AG04449 (cell line): ENCODE measurements at regions not wholly inside any gene's neighbourhood (a gene's known extent, or its start where the extent isn't known, plus 50 kb on each side); places are given as distances from the start of the nearest gene placed in this dataset.
"Not testable (repeated sequence)": the region's sequence is repeated elsewhere in the genome, so short reads cannot be mapped to it uniquely, and the experiment has no call there.

Source experiments
- CTCF ChIA-PET: fragments of 350-600 bp; formaldehyde crosslinking; extraction: SDS; loops from one replicate; lab custom pipeline; 2021; ENCODE audit warnings: antibody characterized with exemption; lab: Yijun Ruan, JAX
- POLR2A ChIA-PET: fragments of 400-600, 350-600 bp; formaldehyde crosslinking; extraction: SDS; loops from one replicate; lab custom pipeline; 2020; ENCODE audit warnings: antibody characterized with exemption, inconsistent platforms; lab: Yijun Ruan, JAX
- DNase-seq: peaks from one replicate; pipeline ENCODE4 v3.0.0-alpha.2; 2010; ENCODE audit warnings: low read depth, low spot score
- H3K4me3 ChIP-seq: 2 replicates; pipeline ENCODE4 v1.5.1; 2011; ENCODE audit warnings: low read depth, mild to moderate bottlenecking, control low read depth, low read length
- TF ChIP-seq, protein P1 (sequence below): IDR thresholded peaks from one replicate; pipeline ENCODE4 v1.5.1; 2011; ENCODE audit warnings: mild to moderate bottlenecking, moderate library complexity, low read length, control low read depth, inconsistent platforms; ENCODE audit not compliant: insufficient read depth; ENCODE audit errors: missing control alignments

DNA sequence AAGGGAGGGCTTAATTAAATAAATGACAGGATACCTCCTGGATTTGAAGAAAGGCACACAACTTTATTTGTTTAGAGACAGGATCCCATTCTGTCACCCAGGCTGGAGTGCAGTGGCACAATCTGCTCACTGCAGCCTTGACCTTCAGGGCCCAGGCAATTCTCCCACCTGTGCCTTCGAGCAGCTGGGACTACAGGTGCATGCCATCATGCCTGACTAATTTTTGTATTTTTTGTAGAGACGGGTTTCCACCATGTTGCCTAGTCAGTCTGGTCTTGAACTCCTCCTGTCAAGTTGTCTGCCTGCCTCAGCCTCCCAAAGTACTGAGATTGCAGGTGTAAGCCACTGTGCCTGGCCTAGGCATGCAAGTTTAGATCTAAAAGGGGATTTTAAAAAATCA, 272.7 kb upstream of the MBL2 start:
- CTCF ChIA-PET: no interaction called here
- DNase-seq: no peak
- POLR2A ChIA-PET: no interaction called here
- TF ChIP-seq, protein P1, sequence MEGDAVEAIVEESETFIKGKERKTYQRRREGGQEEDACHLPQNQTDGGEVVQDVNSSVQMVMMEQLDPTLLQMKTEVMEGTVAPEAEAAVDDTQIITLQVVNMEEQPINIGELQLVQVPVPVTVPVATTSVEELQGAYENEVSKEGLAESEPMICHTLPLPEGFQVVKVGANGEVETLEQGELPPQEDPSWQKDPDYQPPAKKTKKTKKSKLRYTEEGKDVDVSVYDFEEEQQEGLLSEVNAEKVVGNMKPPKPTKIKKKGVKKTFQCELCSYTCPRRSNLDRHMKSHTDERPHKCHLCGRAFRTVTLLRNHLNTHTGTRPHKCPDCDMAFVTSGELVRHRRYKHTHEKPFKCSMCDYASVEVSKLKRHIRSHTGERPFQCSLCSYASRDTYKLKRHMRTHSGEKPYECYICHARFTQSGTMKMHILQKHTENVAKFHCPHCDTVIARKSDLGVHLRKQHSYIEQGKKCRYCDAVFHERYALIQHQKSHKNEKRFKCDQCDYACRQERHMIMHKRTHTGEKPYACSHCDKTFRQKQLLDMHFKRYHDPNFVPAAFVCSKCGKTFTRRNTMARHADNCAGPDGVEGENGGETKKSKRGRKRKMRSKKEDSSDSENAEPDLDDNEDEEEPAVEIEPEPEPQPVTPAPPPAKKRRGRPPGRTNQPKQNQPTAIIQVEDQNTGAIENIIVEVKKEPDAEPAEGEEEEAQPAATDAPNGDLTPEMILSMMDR: no peak
- H3K4me3 ChIP-seq: no peak overlapping the region

DNA sequence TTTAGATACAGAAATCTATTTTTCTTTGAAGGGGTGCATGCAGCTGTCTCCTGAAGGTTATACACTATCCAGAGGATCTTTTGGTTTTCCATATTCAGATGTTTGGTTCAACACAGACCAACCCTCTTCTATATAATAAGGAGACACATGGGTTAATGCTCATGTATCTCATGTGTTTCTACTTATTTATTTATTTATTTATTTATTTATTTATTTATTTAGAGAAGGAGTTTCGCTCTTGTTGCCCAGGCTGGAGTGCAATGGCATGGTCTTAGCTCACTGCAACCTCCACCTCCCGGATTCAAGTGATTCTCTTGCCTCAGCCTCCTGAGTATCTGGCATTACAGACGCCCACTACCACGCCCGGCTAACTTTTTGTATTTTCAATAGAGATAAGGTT, 263.2 kb upstream of the MBL2 start:
- DNase-seq, POLR2A ChIA-PET, H3K4me3 ChIP-seq, CTCF ChIA-PET: not testable (repeated sequence)

DNA sequence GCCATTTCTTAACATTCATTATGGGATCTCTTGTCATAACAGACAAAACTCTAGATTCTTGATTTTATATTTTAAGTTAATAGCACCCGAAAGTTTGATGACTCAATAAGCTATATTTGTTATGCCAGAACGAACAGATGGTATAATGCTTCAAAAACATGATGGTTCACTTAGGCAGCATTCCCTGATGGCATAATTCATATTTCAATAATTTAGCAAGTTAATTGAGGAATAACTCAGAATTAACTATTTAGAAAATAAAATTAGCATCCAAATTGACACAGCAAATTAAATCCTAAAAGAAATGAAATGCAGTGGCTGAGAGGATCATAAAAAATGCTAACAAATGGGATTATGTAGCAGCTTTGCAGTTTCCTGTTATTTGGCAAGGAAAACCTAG, 260.8 kb upstream of the MBL2 start:
- TF ChIP-seq, protein P1: no peak
- CTCF ChIA-PET: no interaction called here
- no peak overlapping the region for H3K4me3 ChIP-seq
- DNase-seq: no peak
- POLR2A ChIA-PET: no interaction called here

DNA sequence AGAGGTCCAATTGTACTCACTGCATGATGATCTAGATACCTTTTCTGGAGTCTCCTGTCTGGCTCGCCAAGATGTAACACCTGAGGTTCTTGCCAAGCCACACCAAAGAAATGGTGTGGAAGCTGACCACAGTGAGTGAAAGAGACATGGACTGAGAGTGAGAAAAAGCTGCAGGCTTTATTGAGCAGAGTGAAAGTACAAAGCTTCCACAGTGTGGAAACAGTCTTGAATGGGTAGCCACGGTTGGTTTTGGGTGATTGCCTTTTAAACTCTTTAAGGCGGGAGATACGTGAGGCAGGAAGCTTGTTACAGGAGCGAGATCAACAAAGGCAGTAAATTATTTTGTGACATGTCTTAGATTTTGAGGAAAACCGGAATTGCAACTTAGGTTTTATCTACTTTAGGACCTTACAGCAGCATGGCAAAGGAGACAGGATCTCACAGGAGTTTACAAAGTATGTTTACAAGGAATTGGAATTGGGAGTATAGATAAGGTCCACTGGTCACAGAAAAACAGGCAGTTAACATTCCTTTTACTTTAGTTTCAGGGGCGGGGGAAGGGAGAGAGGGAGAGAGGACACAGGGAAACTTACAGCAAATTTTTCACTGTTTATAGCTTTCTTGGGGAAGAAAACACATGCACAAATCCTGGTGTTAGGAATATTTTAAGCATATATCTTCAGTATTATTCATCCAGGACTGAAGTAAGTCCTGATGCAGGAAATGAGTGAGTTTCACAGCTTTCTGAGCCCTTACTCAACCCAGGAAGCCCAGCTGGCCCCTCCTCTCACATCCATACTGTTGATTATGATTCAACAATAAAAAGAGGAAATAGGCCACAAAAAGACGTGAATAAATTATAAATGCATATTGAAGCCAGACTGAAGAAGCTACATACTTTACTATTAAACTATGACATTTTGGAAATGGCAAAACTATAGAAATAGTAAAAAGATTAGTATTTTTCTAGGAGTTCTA, 257.6 kb upstream of the MBL2 start:
- DNase-seq: peak; percentile 9
- POLR2A ChIA-PET, H3K4me3 ChIP-seq, CTCF ChIA-PET: not testable (repeated sequence)

DNA sequence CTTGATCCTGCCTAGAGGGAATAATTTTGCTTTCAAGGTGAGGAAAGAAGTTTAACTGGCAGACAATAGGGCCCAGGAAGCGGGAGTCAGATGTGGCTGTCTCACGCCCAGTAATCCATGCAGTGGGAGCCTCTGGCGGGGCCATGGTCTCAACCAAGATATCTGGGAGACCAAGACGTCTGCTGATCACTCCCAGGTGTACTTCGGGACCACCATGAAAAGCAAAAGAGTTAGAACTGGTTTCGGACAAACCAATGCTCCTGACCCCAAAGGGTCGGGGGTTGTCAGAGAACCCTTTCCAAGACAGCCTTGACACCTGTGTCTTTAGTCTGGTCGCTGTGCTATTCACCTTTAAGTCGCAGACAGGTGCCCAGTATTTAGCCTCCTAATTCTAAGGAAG, 256.9 kb upstream of the MBL2 start:
- TF ChIP-seq, protein P1: no peak
- CTCF ChIA-PET: no interaction called here
- no peak for DNase-seq
- H3K4me3 ChIP-seq: no peak overlapping the region
- POLR2A ChIA-PET: no interaction called here

DNA sequence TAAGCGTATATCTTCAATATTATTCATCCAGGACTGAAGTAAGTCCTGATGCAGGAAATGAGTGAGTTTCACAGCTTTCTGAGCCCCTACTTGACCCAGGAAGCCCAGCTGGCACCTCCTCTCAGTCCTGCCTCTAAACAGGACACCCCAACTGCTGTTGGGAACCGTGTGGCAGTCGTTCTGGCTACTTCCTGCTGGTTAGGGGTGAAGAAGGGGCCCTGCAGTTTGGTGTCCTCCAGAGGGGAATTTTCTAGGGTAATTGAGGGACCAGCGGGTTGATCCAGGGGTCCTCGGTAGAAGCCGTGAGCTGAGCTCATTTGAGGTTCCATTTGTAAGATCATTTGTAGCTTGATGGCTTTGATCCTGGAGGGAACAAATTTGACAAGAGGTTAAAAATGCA, 253.2 kb upstream of the MBL2 start:
- H3K4me3 ChIP-seq, DNase-seq, CTCF ChIA-PET, POLR2A ChIA-PET: not testable (repeated sequence)

DNA sequence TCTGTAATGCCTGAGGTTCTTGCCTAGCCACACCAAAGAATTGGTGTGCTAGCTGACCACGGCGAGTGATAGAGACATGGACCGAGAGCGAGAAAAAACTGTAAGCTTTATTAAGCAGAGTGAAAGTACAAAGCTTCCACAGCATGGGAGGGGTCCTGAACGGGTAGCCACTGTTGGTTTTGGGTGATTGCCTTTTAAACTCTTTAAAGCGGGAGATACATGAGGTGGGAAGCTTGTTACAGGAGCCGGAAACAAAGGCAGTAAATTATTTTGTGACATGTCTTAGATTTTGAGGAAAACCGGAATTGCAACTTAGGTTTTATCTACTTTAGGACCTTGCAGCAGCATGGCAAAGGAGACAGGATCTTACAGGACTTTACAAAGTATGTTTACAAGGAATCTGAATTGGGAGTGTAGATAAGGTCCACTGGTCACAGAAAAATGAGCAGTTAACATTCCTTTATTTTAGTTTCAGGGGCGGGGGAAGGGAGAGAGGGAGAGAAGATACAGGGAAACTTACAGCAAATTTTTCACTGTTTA, 252.7 kb upstream of the MBL2 start:
- ChIA-PET POLR2A (no interaction called here), CTCF (no interaction called here)
- peak overlapping the region; percentile 20; the same call in 1 of the 2 replicates for H3K4me3 ChIP-seq
- TF ChIP-seq, protein P1: no peak
- no peak for DNase-seq

DNA sequence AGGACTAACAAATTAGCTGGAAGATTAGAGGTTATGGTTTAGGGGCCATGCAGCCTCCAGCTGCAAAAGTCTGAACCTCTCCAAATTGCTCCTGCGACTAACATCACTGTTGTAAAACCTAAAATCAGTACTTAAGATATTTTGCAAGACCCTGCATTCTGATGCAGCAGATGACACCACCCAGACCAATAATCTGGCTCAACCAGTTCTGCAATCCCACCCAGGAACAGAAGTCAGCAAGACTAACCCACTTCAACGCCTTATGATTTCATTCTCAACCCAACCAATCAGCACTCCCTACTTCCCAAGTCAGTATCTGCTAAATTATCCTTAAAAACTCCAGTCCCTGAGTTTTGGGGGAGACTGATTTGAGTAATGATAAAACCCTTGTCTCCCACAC, 250.8 kb upstream of the MBL2 start:
- DNase-seq: no peak
- POLR2A ChIA-PET: no interaction called here
- H3K4me3 ChIP-seq: no peak overlapping the region
- CTCF ChIA-PET: no interaction called here
- TF ChIP-seq, protein P1: no peak
